ENCODE measurements at regions not wholly inside any gene's neighbourhood (a gene's known extent, or its start where the extent isn't known, plus 50 kb on each side); places are given as distances from the start of the nearest gene placed in this dataset.

DNA sequence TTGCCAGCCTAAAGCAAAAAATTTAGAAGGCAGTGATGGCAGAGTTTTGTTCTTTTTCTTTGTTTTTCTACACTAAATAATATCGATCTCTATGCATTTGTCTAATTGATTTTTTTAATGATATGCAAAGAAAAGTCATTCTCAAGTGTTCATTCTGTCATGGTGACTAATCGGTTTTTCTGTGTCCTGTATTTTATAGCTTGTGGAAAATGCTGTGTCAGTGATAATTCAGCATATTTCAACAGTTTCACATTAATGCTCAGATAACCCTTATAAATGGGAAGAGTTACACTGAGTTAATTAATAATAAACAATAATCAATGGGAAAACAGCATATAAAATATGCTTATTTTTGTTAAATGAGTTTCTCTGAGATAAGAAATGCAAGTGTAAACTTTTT is 824.9 kb downstream of the AMY1C start:
- no peak overlapping the region for H3K4me3 ChIP-seq (ENCODE audit: low read depth, low read length)
- no peak for DNase-seq (ENCODE audit: low read depth)
- no peak for TF ChIP-seq CTCF (conservative IDR thresholded peaks at IDR 0.05; ENCODE audit: low read depth, low read length)

DNA sequence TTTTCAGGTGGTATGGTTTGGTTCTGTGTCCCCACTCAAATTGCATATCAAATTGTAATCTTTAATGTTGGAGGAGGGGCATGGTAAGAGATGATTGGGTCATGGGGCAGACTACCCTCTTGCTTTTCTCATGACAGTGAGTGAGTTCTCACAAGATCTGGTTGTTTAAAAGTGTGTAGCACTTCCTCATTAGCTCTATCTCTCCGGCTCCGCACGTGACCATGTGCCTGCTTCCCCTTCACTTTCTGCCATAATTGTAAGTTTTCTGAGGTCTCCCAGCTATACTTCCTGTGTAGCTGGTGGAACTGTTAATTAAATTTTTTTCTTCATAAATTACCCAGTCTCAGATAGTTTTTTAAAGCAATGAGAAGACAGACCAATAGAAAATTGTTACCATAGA is 843.2 kb downstream of the AMY1C start:
- DNase-seq (ENCODE audit: low read depth) = no peak
- H3K4me3 ChIP-seq (ENCODE audit: low read depth, low read length) = no peak overlapping the region
- TF ChIP-seq CTCF (conservative IDR thresholded peaks at IDR 0.05; ENCODE audit: low read depth, low read length) = no peak

GRCh38 chr1:104593413-104594187 is 843.9 kb downstream of the AMY1C start:
- H3K4me3 ChIP-seq (ENCODE audit: low read depth, low read length) = no peak overlapping the region
- DNase-seq (ENCODE audit: low read depth) = no peak
- no peak for TF ChIP-seq CTCF (conservative IDR thresholded peaks at IDR 0.05; ENCODE audit: low read depth, low read length)

GRCh38 chr1:104617474-104617873 is 867.8 kb downstream of the AMY1C start:
- no peak overlapping the region for H3K4me3 ChIP-seq (ENCODE audit: low read depth, low read length)
- TF ChIP-seq CTCF (conservative IDR thresholded peaks at IDR 0.05; ENCODE audit: low read depth, low read length) = no peak
- no peak for DNase-seq (ENCODE audit: low read depth)

DNA sequence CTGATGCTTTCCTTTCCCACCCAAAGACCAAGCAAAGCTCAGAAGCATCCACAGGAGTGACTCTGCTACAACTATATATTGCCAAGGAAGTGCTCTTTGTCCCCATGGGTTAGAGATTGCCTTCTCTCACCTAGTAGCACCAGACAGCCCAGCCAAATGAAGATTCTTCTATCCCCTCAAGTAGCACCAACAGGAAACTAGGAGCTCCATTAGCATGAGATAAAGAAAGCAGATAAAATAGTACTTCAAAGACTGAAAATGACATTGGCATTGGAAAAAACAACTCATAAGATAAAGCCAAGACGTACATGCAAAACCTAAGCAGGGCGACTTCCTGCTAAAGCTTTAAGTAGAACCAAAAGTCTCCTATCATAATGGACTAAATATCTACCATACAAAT is 871.5 kb downstream of the AMY1C start:
- no peak for TF ChIP-seq CTCF (conservative IDR thresholded peaks at IDR 0.05; ENCODE audit: low read depth, low read length)
- no peak for DNase-seq (ENCODE audit: low read depth)
- H3K4me3 ChIP-seq (ENCODE audit: low read depth, low read length) = no peak overlapping the region

GRCh38 chr1:104624538-104624937 is 874.8 kb downstream of the AMY1C start:
- no peak for DNase-seq (ENCODE audit: low read depth)
- H3K4me3 ChIP-seq (ENCODE audit: low read depth, low read length) = no peak overlapping the region
- TF ChIP-seq CTCF (conservative IDR thresholded peaks at IDR 0.05; ENCODE audit: low read depth, low read length) = no peak

GRCh38 chr1:104629589-104629988 is 879.9 kb downstream of the AMY1C start:
- no peak for TF ChIP-seq CTCF (conservative IDR thresholded peaks at IDR 0.05; ENCODE audit: low read depth, low read length)
- no peak for DNase-seq (ENCODE audit: low read depth)
- H3K4me3 ChIP-seq (ENCODE audit: low read depth, low read length) = no peak overlapping the region

Data from choroid plexus epithelial cell (primary cell).